Neuronal stem cell (in vitro differentiated cells): ENCODE measurements at regions not wholly inside any gene's neighbourhood (a gene's known extent, or its start where the extent isn't known, plus 50 kb on each side); places are given as distances from the start of the nearest gene placed in this dataset.

Experiments
- DNase-seq: peaks from one replicate; pipeline ENCODE4 v3.0.0-alpha.2; 2013; ENCODE audit warnings: low spot score
- H2AFZ ChIP-seq: one replicate; pipeline ENCODE4 v1.6.1; 2013; ENCODE audit warnings: mild to moderate bottlenecking, low read length, inconsistent platforms
- H2AK5ac ChIP-seq: 2 replicates; pipeline ENCODE4 v1.6.1; 2013; ENCODE audit warnings: low read depth, mild to moderate bottlenecking, inconsistent platforms, low read length, moderate library complexity, mixed read lengths
- H2BK120ac ChIP-seq: 2 replicates; pipeline ENCODE4 v1.6.1; 2013; ENCODE audit warnings: low read depth, mild to moderate bottlenecking, inconsistent platforms, low read length, moderate library complexity, mixed read lengths
- H2BK12ac ChIP-seq: one replicate; pipeline ENCODE4 v1.6.1; 2013; ENCODE audit warnings: low read length, inconsistent platforms
- H2BK15ac ChIP-seq: 2 replicates; pipeline ENCODE4 v1.6.1; 2013; ENCODE audit warnings: mild to moderate bottlenecking, low read length, inconsistent platforms, mixed read lengths
- H2BK5ac ChIP-seq: one replicate; pipeline ENCODE4 v1.6.1; 2013; ENCODE audit warnings: inconsistent platforms, mild to moderate bottlenecking, low read length, moderate library complexity
- H3K14ac ChIP-seq: one replicate; pipeline ENCODE4 v1.6.1; 2013; ENCODE audit warnings: low read length, inconsistent platforms
- H3K18ac ChIP-seq: 2 replicates; pipeline ENCODE4 v1.6.1; 2013; ENCODE audit warnings: low read length, inconsistent platforms
- H3K23ac ChIP-seq: 2 replicates; pipeline ENCODE4 v1.6.1; 2013; ENCODE audit warnings: low read depth, mild to moderate bottlenecking, mixed read lengths, low read length, inconsistent platforms; ENCODE audit not compliant: poor library complexity
- H3K27ac ChIP-seq: replicated peaks from 3 replicates; pipeline ENCODE4 v1.5.1; 2013; ENCODE audit warnings: low read length, inconsistent platforms
- H3K27me3 ChIP-seq, 3 experiments: 2 replicates each; pipeline ENCODE4 v1.6.1; 2013; ENCODE audit warnings: low read length in 3 of 3, mild to moderate bottlenecking in 2 of 3, inconsistent platforms in 1 of 3, low read depth in 1 of 3, mixed read lengths in 1 of 3, moderate library complexity in 1 of 3; ENCODE audit not compliant: control insufficient read depth in 3 of 3, insufficient read depth in 3 of 3
- H3K36me3 ChIP-seq, 2 donors: replicated peaks in 1 of 2; 2 replicates each; pipeline ENCODE4 v1.6.1; 2013; ENCODE audit warnings: low read length in 2 of 2; ENCODE audit not compliant: control insufficient read depth in 2 of 2, insufficient read depth in 2 of 2
- H3K4ac ChIP-seq: 2 replicates; pipeline ENCODE4 v1.6.1; 2013; ENCODE audit warnings: inconsistent platforms, mild to moderate bottlenecking, low read length, moderate library complexity
- H3K4me1 ChIP-seq, 2 donors: 1 replicate in 1 of 2; 2 replicates in 1 of 2; pipeline ENCODE4 v1.6.1; 2013; ENCODE audit warnings: low read length in 2 of 2, low read depth in 1 of 2; ENCODE audit not compliant: control insufficient read depth in 2 of 2, insufficient read depth in 1 of 2
- H3K4me2 ChIP-seq: one replicate; pipeline ENCODE4 v1.6.1; 2013; ENCODE audit warnings: mild to moderate bottlenecking, low read length, inconsistent platforms; ENCODE audit not compliant: insufficient read depth, poor library complexity, severe bottlenecking
- H3K4me3 ChIP-seq, 2 donors: 2 replicates each; pipeline ENCODE4 v1.5.1; 2013; ENCODE audit warnings: low read length in 2 of 2, mild to moderate bottlenecking in 2 of 2, inconsistent platforms in 1 of 2, moderate library complexity in 1 of 2
- H3K79me1 ChIP-seq: one replicate; pipeline ENCODE4 v1.6.1; 2013; ENCODE audit warnings: low read depth, mild to moderate bottlenecking, inconsistent platforms, low read length, moderate library complexity
- H3K9ac ChIP-seq: one replicate; pipeline ENCODE4 v1.6.1; 2013; ENCODE audit warnings: mild to moderate bottlenecking, low read depth, low read length, inconsistent platforms; ENCODE audit not compliant: poor library complexity
- H3K9me3 ChIP-seq, 2 donors: replicated peaks in 1 of 2; 2 replicates each; pipeline versions ENCODE3 to v1.6.1; 2013; ENCODE audit warnings: low read length in 2 of 2, mild to moderate bottlenecking in 2 of 2, inconsistent platforms in 1 of 2, low read depth in 1 of 2, mixed read lengths in 1 of 2, moderate library complexity in 1 of 2; ENCODE audit not compliant: control insufficient read depth in 2 of 2, insufficient read depth in 1 of 2
- H4K8ac ChIP-seq: one replicate; pipeline ENCODE4 v1.6.1; 2013; ENCODE audit warnings: low read depth, mild to moderate bottlenecking, inconsistent platforms, low read length, moderate library complexity
- H4K91ac ChIP-seq: one replicate; pipeline ENCODE4 v1.6.1; 2013; ENCODE audit warnings: low read length, low read depth, mild to moderate bottlenecking, inconsistent platforms; ENCODE audit not compliant: poor library complexity
- WGBS, 2 donors: extraction: QIAGEN DNeasy Blood & Tissue Kit; methylation state at CpG; one replicate each; pipeline ENCODE4 v1.1.7; 2013; ENCODE audit warnings: missing lambda C conversion rate in 2 of 2, mixed read lengths in 1 of 2; ENCODE audit not compliant: insufficient read length in 2 of 2, insufficient replicate concordance in 1 of 2; ENCODE audit errors: extremely low coverage in 2 of 2; 5-methylcytosine and 5-hydroxymethylcytosine counted together

DNA sequence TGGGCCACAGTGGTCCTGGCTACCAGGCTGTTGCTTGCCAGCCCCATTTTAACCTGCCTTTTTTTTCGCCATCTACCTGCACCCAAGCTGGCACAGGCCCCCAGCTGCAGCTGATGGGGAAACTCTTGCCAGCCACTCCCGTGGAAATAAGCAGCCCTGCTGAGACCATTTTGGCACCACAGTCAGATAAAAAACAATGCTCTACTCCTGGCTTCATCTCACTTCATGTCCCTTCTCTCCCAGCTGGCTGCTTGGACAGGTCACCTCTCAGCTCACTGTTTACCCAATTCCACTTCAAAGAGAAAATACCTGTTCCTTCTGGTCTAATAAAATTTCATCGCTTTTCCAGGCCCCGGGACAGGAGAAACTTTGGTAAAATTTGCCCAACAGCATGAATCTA lies 322.6 kb upstream of the SLC30A5 start:
- Histone ChIP-seq H3K36me3 (no peaks in the 10 kb centered on the region), H3K23ac (no peak overlapping the region), H3K4me3 (no peak overlapping the region), H3K79me1 (no peaks in the 10 kb centered on the region), H3K4me2 (no peak overlapping the region), H3K9ac (no peak overlapping the region), H4K8ac (no peak overlapping the region), H3K4me1 (no peaks in the 10 kb centered on the region), H3K27ac (no peak overlapping the region), H2AK5ac (no peak overlapping the region), H2AFZ (no peak overlapping the region), H2BK120ac (no peak overlapping the region), H2BK12ac (no peak overlapping the region), H2BK15ac (no peak overlapping the region), H3K27me3 (no peaks in the 10 kb centered on the region), H3K9me3 (no peaks in the 10 kb centered on the region), H3K4ac (no peak overlapping the region), H2BK5ac (no peak overlapping the region), H3K18ac (no peak overlapping the region), H4K91ac (no peak overlapping the region), H3K14ac (no peak overlapping the region)
- no peak for DNase-seq
- no CpG with 5 or more reads among the region's 4 CpGs for WGBS, 2 donors

DNA sequence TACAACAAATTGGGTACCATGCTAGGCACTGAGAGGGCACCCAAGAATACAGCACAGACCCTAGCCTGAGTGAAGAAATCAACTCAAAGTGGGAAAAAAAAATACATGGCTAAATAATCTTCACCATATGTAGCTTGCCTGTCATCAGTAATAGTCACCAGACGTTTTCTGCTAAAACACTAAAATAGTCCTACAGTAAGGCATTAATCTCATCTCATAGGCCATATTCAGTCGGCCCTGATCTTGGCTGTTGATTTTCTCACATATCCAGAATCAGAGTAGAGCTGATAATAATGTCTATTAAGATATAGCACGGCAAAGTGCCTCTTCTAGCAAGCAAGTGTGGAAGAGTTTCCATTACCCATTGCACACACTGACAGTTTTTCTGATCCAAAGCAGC lies 322.1 kb upstream of the SLC30A5 start:
- H2BK15ac ChIP-seq = no peak overlapping the region
- H2BK5ac ChIP-seq = no peak overlapping the region
- H3K14ac ChIP-seq = no peak overlapping the region
- no peak overlapping the region for H3K4me3 ChIP-seq
- no peak overlapping the region for H3K27ac ChIP-seq
- no peak overlapping the region for H3K4me2 ChIP-seq
- H3K4me1 ChIP-seq = no peaks in the 10 kb centered on the region
- H3K36me3 ChIP-seq = no peaks in the 10 kb centered on the region
- DNase-seq = no peak
- no peak overlapping the region for H3K4ac ChIP-seq
- H4K91ac ChIP-seq = no peak overlapping the region
- no peak overlapping the region for H3K18ac ChIP-seq
- no peak overlapping the region for H4K8ac ChIP-seq
- no peak overlapping the region for H3K23ac ChIP-seq
- no peak overlapping the region for H3K9ac ChIP-seq
- H2AK5ac ChIP-seq = no peak overlapping the region
- no CpG with 5 or more reads among the region's 3 CpGs for WGBS, 2 donors
- H2BK12ac ChIP-seq = no peak overlapping the region
- H3K79me1 ChIP-seq = no peaks in the 10 kb centered on the region
- H3K9me3 ChIP-seq = no peaks in the 10 kb centered on the region
- H2AFZ ChIP-seq = no peak overlapping the region
- no peak overlapping the region for H2BK120ac ChIP-seq
- no peaks in the 10 kb centered on the region for H3K27me3 ChIP-seq

- Histone ChIP-seq H2BK12ac (no peak overlapping the region), H3K4me1 (no peaks in the 10 kb centered on the region)
These were observed 317.4 kb upstream of the SLC30A5 start for GRCh38 chr5:68776381-68776780.

DNA sequence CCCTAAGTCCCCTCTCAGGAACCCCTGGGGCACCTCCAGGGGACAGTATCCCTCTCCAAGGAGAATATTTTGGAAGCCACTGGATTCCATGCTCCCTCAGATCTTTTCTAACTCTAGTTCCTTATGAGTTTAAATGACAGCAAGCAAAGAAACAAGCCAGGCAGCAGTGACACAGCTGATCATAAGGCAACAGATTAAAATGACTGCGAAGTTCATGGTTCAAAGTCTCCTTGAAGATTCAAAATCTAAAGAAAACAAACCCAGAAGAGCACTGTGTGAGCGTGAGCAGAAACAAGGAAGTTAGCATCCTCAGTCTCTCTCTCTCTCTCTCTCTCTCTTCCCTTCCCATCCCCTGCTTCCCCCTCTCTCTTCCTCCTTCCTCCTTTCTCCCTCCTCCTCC lies 316.7 kb upstream of the SLC30A5 start:
- no peak overlapping the region for H3K4ac ChIP-seq
- no peak overlapping the region for H4K91ac ChIP-seq
- no peak overlapping the region for H2AFZ ChIP-seq
- no peak overlapping the region for H2BK12ac ChIP-seq
- H3K4me1 ChIP-seq = no peaks in the 10 kb centered on the region
- no peak overlapping the region for H4K8ac ChIP-seq
- DNase-seq = no peak
- H3K9me3 ChIP-seq = no peaks in the 10 kb centered on the region
- H3K23ac ChIP-seq = no peak overlapping the region
- H2BK5ac ChIP-seq = no peak overlapping the region
- no peaks in the 10 kb centered on the region for H3K36me3 ChIP-seq
- no peak overlapping the region for H2AK5ac ChIP-seq
- H3K27me3 ChIP-seq = no peaks in the 10 kb centered on the region
- no CpG with 5 or more reads among the region's 2 CpGs for WGBS, 2 donors
- H3K27ac ChIP-seq = no peak overlapping the region
- no peaks in the 10 kb centered on the region for H3K79me1 ChIP-seq
- no peak overlapping the region for H3K18ac ChIP-seq
- no peak overlapping the region for H3K4me2 ChIP-seq
- no peak overlapping the region for H3K9ac ChIP-seq
- H3K14ac ChIP-seq = no peak overlapping the region
- no peak overlapping the region for H2BK15ac ChIP-seq
- H2BK120ac ChIP-seq = no peak overlapping the region
- no peak overlapping the region for H3K4me3 ChIP-seq

More at GRCh38 chr5:68776381-68776780, 317.4 kb upstream of the SLC30A5 start:
- H3K4me2 ChIP-seq = no peak overlapping the region
- no peaks in the 10 kb centered on the region for H3K36me3 ChIP-seq
- H2BK5ac ChIP-seq = no peak overlapping the region
- no peak overlapping the region for H3K23ac ChIP-seq
- no peak overlapping the region for H3K4me3 ChIP-seq
- no peak overlapping the region for H2AK5ac ChIP-seq
- no peak overlapping the region for H3K9ac ChIP-seq
- no peak overlapping the region for H2BK120ac ChIP-seq
- WGBS, 2 donors = no CpG with 5 or more reads among the region's 3 CpGs
- H3K14ac ChIP-seq = no peak overlapping the region
- no peak overlapping the region for H4K8ac ChIP-seq
- H3K4ac ChIP-seq = no peak overlapping the region
- no peaks in the 10 kb centered on the region for H3K27me3 ChIP-seq
- no peaks in the 10 kb centered on the region for H3K79me1 ChIP-seq
- H3K18ac ChIP-seq = no peak overlapping the region
- no peak overlapping the region for H2BK15ac ChIP-seq
- no peak for DNase-seq
- no peaks in the 10 kb centered on the region for H3K9me3 ChIP-seq
- H4K91ac ChIP-seq = no peak overlapping the region
- no peak overlapping the region for H3K27ac ChIP-seq
- no peak overlapping the region for H2AFZ ChIP-seq
